ENCODE measurements at regions not wholly inside any gene's neighbourhood (a gene's known extent, or its start where the extent isn't known, plus 50 kb on each side); places are given as distances from the start of the nearest gene placed in this dataset.

- FAIRE-seq (no peak), DNase-seq (ENCODE audit: low read depth, low spot score) (no peak)
- H3K36me3 ChIP-seq (ENCODE audit: control insufficient read depth in 2 of 2, extremely low read depth in 1 of 2, insufficient read depth in 2 of 2, low read length in 2 of 2) = no peaks in the 10 kb centered on the region
- H3K9me3 ChIP-seq (replicated peaks; ENCODE audit: control insufficient read depth, insufficient read depth, low read length) = no peaks in the 10 kb centered on the region
- H3K4me2 ChIP-seq (ENCODE audit: insufficient read depth, low read length) = no peak overlapping the region
- ChIA-PET CTCF (interaction anchor here (2.8 kb wide), 1 partner anchor 10 kb away, joined by 15 read pairs; no protein-coding TSS in a partner anchor), POLR2A (interaction anchor here (0.5 kb wide), 1 partner anchor 1608 kb away, joined by 3 read pairs; no protein-coding TSS in a partner anchor)
- BruUV-seq (replicated peaks) = no TSS peak
- H3K9me1 ChIP-seq (replicated peaks; ENCODE audit: control insufficient read depth, extremely low read depth, insufficient read depth, low read length) = no peaks in the 10 kb centered on the region
- H3K27ac ChIP-seq (ENCODE audit: insufficient read depth, low read depth, low read length) = no peak overlapping the region
- no peak overlapping the region for H2AFZ ChIP-seq (ENCODE audit: low read depth, low read length)
- H3K79me2 ChIP-seq (ENCODE audit: control insufficient read depth, insufficient read depth, low read length) = no peaks in the 10 kb centered on the region
- intact Hi-C loops (cut with micrococcal nuclease) = no loop called here
- no peak overlapping the region for H3K9ac ChIP-seq (replicated peaks; ENCODE audit: extremely low read depth, insufficient read depth, low read length)
- dilution Hi-C loops (cut with MboI; ENCODE audit: extremely low pct_ligation_motif_present, low sequenced_read_pairs) = no loop called here
- no peaks in the 10 kb centered on the region for H3K27me3 ChIP-seq (ENCODE audit: control insufficient read depth in 2 of 2, insufficient read depth in 2 of 2, low read length in 2 of 2)
- H3K4me3 ChIP-seq (replicated peaks in 1 of 3; ENCODE audit: insufficient read depth in 1 of 3, low read depth in 1 of 3, low read length in 3 of 3) = no peak overlapping the region
- no peaks in the 10 kb centered on the region for H4K20me1 ChIP-seq (replicated peaks; ENCODE audit: control insufficient read depth, extremely low read depth, insufficient read depth, low read length)
- TF ChIP-seq FOS (IDR thresholded peaks at IDR 0.05; ENCODE audit: borderline replicate concordance, insufficient read depth, low read length) = no peak
- TF ChIP-seq MAX (IDR thresholded peaks at IDR 0.05; ENCODE audit: insufficient read depth, insufficient read length) = no peak
- TF ChIP-seq POLR2AphosphoS5 (IDR thresholded peaks at IDR 0.05; ENCODE audit: insufficient read depth, low read depth, low read length) = no peak
- no peak for TF ChIP-seq CTCF (IDR thresholded peaks at IDR 0.05; ENCODE audit: extremely low read depth in 1 of 2, insufficient read depth in 1 of 2, low read depth in 1 of 2, low read length in 2 of 2)
- no peak for TF ChIP-seq MYC (IDR thresholded peaks at IDR 0.05; ENCODE audit: low read depth, low read length)
- TF ChIP-seq EZH2 (IDR thresholded peaks at IDR 0.05; ENCODE audit: borderline replicate concordance, low read depth, low read length, severe bottlenecking) = no peak
- no peaks in the 10 kb centered on the region for H3K4me1 ChIP-seq (ENCODE audit: control insufficient read depth, extremely low read depth, insufficient read depth, low read length)
These were observed 139.6 kb downstream of the PRL start for GRCh38 chr6:22157233-22157632.

Measured in endothelial cell of umbilical vein (primary cell).